ENCODE measurements at regions not wholly inside any gene's neighbourhood (a gene's known extent, or its start where the extent isn't known, plus 50 kb on each side); places are given as distances from the start of the nearest gene placed in this dataset.
"Not testable (repeated sequence)": the region's sequence is repeated elsewhere in the genome, so short reads cannot be mapped to it uniquely, and the experiment has no call there.

GRCh38 chr3:38951167-38951566, 100.6 kb downstream of the SCN11A start:
- H3K9me3 ChIP-seq (ENCODE audit: control insufficient read depth in 5 of 5, low read length in 5 of 5); H3K27me3 ChIP-seq (ENCODE audit: control insufficient read depth in 5 of 5, insufficient read depth in 4 of 5, low read length in 5 of 5); H3K4me3 ChIP-seq (ENCODE audit: low read depth in 1 of 5, low read length in 5 of 5); H3K4me1 ChIP-seq (ENCODE audit: control insufficient read depth in 5 of 5, insufficient read depth in 5 of 5, low read length in 5 of 5); H3K27ac ChIP-seq (ENCODE audit: low read depth, low read length); H3K36me3 ChIP-seq (ENCODE audit: control insufficient read depth in 5 of 5, insufficient read depth in 5 of 5, low read length in 5 of 5); H3K9ac ChIP-seq (ENCODE audit: low read length in 5 of 5): not testable (repeated sequence)

- no peaks in the 10 kb centered on the region for H3K27me3 ChIP-seq (ENCODE audit: control insufficient read depth in 5 of 5, insufficient read depth in 4 of 5, low read length in 5 of 5)
- H3K36me3 ChIP-seq (ENCODE audit: control insufficient read depth in 5 of 5, insufficient read depth in 5 of 5, low read length in 5 of 5) = no peaks in the 10 kb centered on the region
- no peak overlapping the region for H3K9ac ChIP-seq (ENCODE audit: low read length in 5 of 5)
- H3K4me1 ChIP-seq (ENCODE audit: control insufficient read depth in 5 of 5, insufficient read depth in 5 of 5, low read length in 5 of 5) = no peaks in the 10 kb centered on the region
- no peak overlapping the region for H3K4me3 ChIP-seq (ENCODE audit: low read depth in 1 of 5, low read length in 5 of 5)
- H3K27ac ChIP-seq (ENCODE audit: low read depth, low read length) = no peak overlapping the region
- no peaks in the 10 kb centered on the region for H3K9me3 ChIP-seq (ENCODE audit: control insufficient read depth in 5 of 5, low read length in 5 of 5)
These were observed 101.2 kb downstream of the SCN11A start for GRCh38 chr3:38950581-38950980.

GRCh38 chr3:38949994-38950393, 101.8 kb downstream of the SCN11A start:
- H3K27ac ChIP-seq (ENCODE audit: low read depth, low read length) = no peak overlapping the region
- H3K4me1 ChIP-seq (ENCODE audit: control insufficient read depth in 5 of 5, insufficient read depth in 5 of 5, low read length in 5 of 5) = no peaks in the 10 kb centered on the region
- H3K9me3 ChIP-seq (ENCODE audit: control insufficient read depth in 5 of 5, low read length in 5 of 5) = no peaks in the 10 kb centered on the region
- no peak overlapping the region for H3K9ac ChIP-seq (ENCODE audit: low read length in 5 of 5)
- no peaks in the 10 kb centered on the region for H3K27me3 ChIP-seq (ENCODE audit: control insufficient read depth in 5 of 5, insufficient read depth in 4 of 5, low read length in 5 of 5)
- H3K4me3 ChIP-seq (ENCODE audit: low read depth in 1 of 5, low read length in 5 of 5) = no peak overlapping the region
- no peaks in the 10 kb centered on the region for H3K36me3 ChIP-seq (ENCODE audit: control insufficient read depth in 5 of 5, insufficient read depth in 5 of 5, low read length in 5 of 5)

- H3K27me3 ChIP-seq (ENCODE audit: control insufficient read depth in 5 of 5, insufficient read depth in 4 of 5, low read length in 5 of 5) = no peaks in the 10 kb centered on the region
- no peaks in the 10 kb centered on the region for H3K36me3 ChIP-seq (ENCODE audit: control insufficient read depth in 5 of 5, insufficient read depth in 5 of 5, low read length in 5 of 5)
- no peak overlapping the region for H3K4me3 ChIP-seq (ENCODE audit: low read depth in 1 of 5, low read length in 5 of 5)
- H3K9ac ChIP-seq (ENCODE audit: low read length in 5 of 5) = no peak overlapping the region
- peaks cover 0 to 6% (median 0%) of the 10 kb centered on the region in 5 donors for H3K4me1 ChIP-seq (ENCODE audit: control insufficient read depth in 5 of 5, insufficient read depth in 5 of 5, low read length in 5 of 5)
- H3K27ac ChIP-seq (ENCODE audit: low read depth, low read length) = no peak overlapping the region
- peaks cover 0 to 4% (median 0%) of the 10 kb centered on the region in 5 donors for H3K9me3 ChIP-seq (ENCODE audit: control insufficient read depth in 5 of 5, low read length in 5 of 5)
These were observed 111.3 kb downstream of the SCN11A start for GRCh38 chr3:38940394-38940793.

GRCh38 chr3:38925351-38925750, 109.3 kb upstream of the SCN10A start:
- no peak overlapping the region for H3K9ac ChIP-seq (ENCODE audit: low read length in 5 of 5)
- H3K4me3 ChIP-seq (ENCODE audit: low read depth in 1 of 5, low read length in 5 of 5) = no peak overlapping the region
- no peak overlapping the region for H3K27ac ChIP-seq (ENCODE audit: low read depth, low read length)
- no peaks in the 10 kb centered on the region for H3K9me3 ChIP-seq (ENCODE audit: control insufficient read depth in 5 of 5, low read length in 5 of 5)
- no peaks in the 10 kb centered on the region for H3K4me1 ChIP-seq (ENCODE audit: control insufficient read depth in 5 of 5, insufficient read depth in 5 of 5, low read length in 5 of 5)
- H3K27me3 ChIP-seq (ENCODE audit: control insufficient read depth in 5 of 5, insufficient read depth in 4 of 5, low read length in 5 of 5) = no peaks in the 10 kb centered on the region
- no peaks in the 10 kb centered on the region for H3K36me3 ChIP-seq (ENCODE audit: control insufficient read depth in 5 of 5, insufficient read depth in 5 of 5, low read length in 5 of 5)

- Histone ChIP-seq H3K9ac (ENCODE audit: low read length in 5 of 5) (no peak overlapping the region), H3K9me3 (ENCODE audit: control insufficient read depth in 5 of 5, low read length in 5 of 5) (no peaks in the 10 kb centered on the region), H3K36me3 (ENCODE audit: control insufficient read depth in 5 of 5, insufficient read depth in 5 of 5, low read length in 5 of 5) (no peaks in the 10 kb centered on the region), H3K4me3 (ENCODE audit: low read depth in 1 of 5, low read length in 5 of 5) (no peak overlapping the region), H3K4me1 (ENCODE audit: control insufficient read depth in 5 of 5, insufficient read depth in 5 of 5, low read length in 5 of 5) (no peaks in the 10 kb centered on the region), H3K27me3 (ENCODE audit: control insufficient read depth in 5 of 5, insufficient read depth in 4 of 5, low read length in 5 of 5) (no peaks in the 10 kb centered on the region), H3K27ac (ENCODE audit: low read depth, low read length) (no peak overlapping the region)
These were observed 100.7 kb upstream of the SCN10A start for GRCh38 chr3:38916706-38917105.

GRCh38 chr3:38907426-38907825, 91.4 kb upstream of the SCN10A start:
- H3K4me1 ChIP-seq (ENCODE audit: control insufficient read depth in 5 of 5, insufficient read depth in 5 of 5, low read length in 5 of 5) = peaks cover 0 to 4% (median 0%) of the 10 kb centered on the region in 5 donors
- no peak overlapping the region for H3K4me3 ChIP-seq (ENCODE audit: low read depth in 1 of 5, low read length in 5 of 5)
- no peaks in the 10 kb centered on the region for H3K36me3 ChIP-seq (ENCODE audit: control insufficient read depth in 5 of 5, insufficient read depth in 5 of 5, low read length in 5 of 5)
- no peaks in the 10 kb centered on the region for H3K27me3 ChIP-seq (ENCODE audit: control insufficient read depth in 5 of 5, insufficient read depth in 4 of 5, low read length in 5 of 5)
- no peak overlapping the region for H3K9ac ChIP-seq (ENCODE audit: low read length in 5 of 5)
- H3K9me3 ChIP-seq (ENCODE audit: control insufficient read depth in 5 of 5, low read length in 5 of 5) = no peaks in the 10 kb centered on the region
- no peak overlapping the region for H3K27ac ChIP-seq (ENCODE audit: low read depth, low read length)

- no peaks in the 10 kb centered on the region for H3K4me1 ChIP-seq (ENCODE audit: control insufficient read depth in 5 of 5, insufficient read depth in 5 of 5, low read length in 5 of 5)
- H3K27me3 ChIP-seq (ENCODE audit: control insufficient read depth in 5 of 5, insufficient read depth in 4 of 5, low read length in 5 of 5) = no peaks in the 10 kb centered on the region
- H3K9ac ChIP-seq (ENCODE audit: low read length in 5 of 5) = no peak overlapping the region
- H3K36me3 ChIP-seq (ENCODE audit: control insufficient read depth in 5 of 5, insufficient read depth in 5 of 5, low read length in 5 of 5) = no peaks in the 10 kb centered on the region
- H3K27ac ChIP-seq (ENCODE audit: low read depth, low read length) = no peak overlapping the region
- peaks cover 0 to 14% (median 8%) of the 10 kb centered on the region in 5 donors for H3K9me3 ChIP-seq (ENCODE audit: control insufficient read depth in 5 of 5, low read length in 5 of 5)
- no peak overlapping the region for H3K4me3 ChIP-seq (ENCODE audit: low read depth in 1 of 5, low read length in 5 of 5)
These were observed 74.4 kb upstream of the SCN10A start for GRCh38 chr3:38890426-38890825.

GRCh38 chr3:38878646-38879045, 62.6 kb upstream of the SCN10A start:
- Histone ChIP-seq H3K27me3 (ENCODE audit: control insufficient read depth in 5 of 5, insufficient read depth in 4 of 5, low read length in 5 of 5) (no peaks in the 10 kb centered on the region), H3K27ac (ENCODE audit: low read depth, low read length) (no peak overlapping the region)

More at GRCh38 chr3:38878646-38879045, 62.6 kb upstream of the SCN10A start:
- no peak overlapping the region for H3K9ac ChIP-seq (ENCODE audit: low read length in 5 of 5)
- no peaks in the 10 kb centered on the region for H3K4me1 ChIP-seq (ENCODE audit: control insufficient read depth in 5 of 5, insufficient read depth in 5 of 5, low read length in 5 of 5)
- no peaks in the 10 kb centered on the region for H3K9me3 ChIP-seq (ENCODE audit: control insufficient read depth in 5 of 5, low read length in 5 of 5)
- H3K4me3 ChIP-seq (ENCODE audit: low read depth in 1 of 5, low read length in 5 of 5) = no peak overlapping the region
- no peaks in the 10 kb centered on the region for H3K36me3 ChIP-seq (ENCODE audit: control insufficient read depth in 5 of 5, insufficient read depth in 5 of 5, low read length in 5 of 5)
